Embryonic facial prominence (tissue), 1 donor: ENCODE measurements at regions not wholly inside any gene's neighbourhood (a gene's known extent, or its start where the extent isn't known, plus 50 kb on each side); places are given as distances from the start of the nearest gene placed in this dataset.

ENCODE experiments used
- DNase-seq: peaks from one replicate; pipeline ENCODE4 v3.0.0-alpha.2; 2016; ENCODE audit errors: extremely low spot score

- DNase-seq: no peak
Measured at GRCh38 chr9:107960916-107961315, 471.3 kb upstream of the KLF4 start.

- no peak for DNase-seq
Measured at GRCh38 chr9:107954312-107954711, 464.7 kb upstream of the KLF4 start.

- no peak for DNase-seq
Measured at GRCh38 chr9:107953556-107954125, 464.1 kb upstream of the KLF4 start.

- DNase-seq: no peak
Measured at GRCh38 chr9:107952773-107953172, 463.2 kb upstream of the KLF4 start.

GRCh38 chr9:107951511-107951910 lies 461.9 kb upstream of the KLF4 start:
- no peak for DNase-seq

- DNase-seq: no peak
Measured at GRCh38 chr9:107949061-107949460, 459.5 kb upstream of the KLF4 start.

GRCh38 chr9:107948601-107949000 lies 459.0 kb upstream of the KLF4 start:
- no peak for DNase-seq

GRCh38 chr9:107948086-107948485 lies 458.5 kb upstream of the KLF4 start:
- DNase-seq: no peak

- DNase-seq: no peak
Measured at GRCh38 chr9:107946364-107947141, 457.0 kb upstream of the KLF4 start.

- no peak for DNase-seq
Measured at GRCh38 chr9:107945961-107946360, 456.4 kb upstream of the KLF4 start.

GRCh38 chr9:107945493-107945892 lies 455.9 kb upstream of the KLF4 start:
- DNase-seq: no peak

GRCh38 chr9:107944387-107944786 lies 454.8 kb upstream of the KLF4 start:
- DNase-seq: no peak

GRCh38 chr9:107943901-107944300 lies 454.3 kb upstream of the KLF4 start:
- no peak for DNase-seq

GRCh38 chr9:107942856-107943255 lies 453.3 kb upstream of the KLF4 start:
- no peak for DNase-seq

- DNase-seq: no peak
Measured at GRCh38 chr9:107942291-107942690, 452.7 kb upstream of the KLF4 start.

- DNase-seq: no peak
Measured at GRCh38 chr9:107940616-107941595, 451.3 kb upstream of the KLF4 start.

- DNase-seq: no peak
Measured at GRCh38 chr9:107938801-107939386, 449.3 kb upstream of the KLF4 start.

- no peak for DNase-seq
Measured at GRCh38 chr9:107935931-107936330, 446.4 kb upstream of the KLF4 start.

- no peak for DNase-seq
Measured at GRCh38 chr9:107933516-107933915, 443.9 kb upstream of the KLF4 start.

- no peak for DNase-seq
Measured at GRCh38 chr9:107933097-107933496, 443.5 kb upstream of the KLF4 start.

- no peak for DNase-seq
Measured at GRCh38 chr9:107932601-107933000, 443.0 kb upstream of the KLF4 start.

- DNase-seq: no peak
Measured at GRCh38 chr9:107932046-107932445, 442.5 kb upstream of the KLF4 start.
